Thoracic aorta (tissue), 2 donors: ENCODE measurements at regions not wholly inside any gene's neighbourhood (a gene's known extent, or its start where the extent isn't known, plus 50 kb on each side); places are given as distances from the start of the nearest gene placed in this dataset.

Source experiments
- ATAC-seq: fragments of 150-250 bp; one replicate; pipeline ENCODE4 v1.8.0; 2017; ENCODE audit warnings: low read depth; ENCODE audit not compliant: insufficient number of reproducible peaks, low FRiP score
- DNase-seq: peaks from one replicate; pipeline ENCODE4 v3.0.0-alpha.2; 2020; ENCODE audit warnings: low spot score
- H3K27ac ChIP-seq, 2 donors: fragments of 200-600 bp; sonication (generic); 1 replicate in 1 of 2; 2 replicates in 1 of 2; pipeline ENCODE4 v1.5.1; 2016; ENCODE audit warnings: mild to moderate bottlenecking in 2 of 2, moderate library complexity in 2 of 2
- H3K27me3 ChIP-seq: fragments of 200-600 bp; sonication (generic); replicated peaks from 2 replicates; pipeline ENCODE4 v1.6.0; 2016; ENCODE audit warnings: mild to moderate bottlenecking; ENCODE audit not compliant: insufficient read depth
- H3K36me3 ChIP-seq: fragments of 200-600 bp; sonication (generic); one replicate; pipeline ENCODE4 v1.5.1; 2016
- H3K4me1 ChIP-seq, 2 donors: fragments of 200-600 bp; sonication (generic); 1 replicate in 1 of 2; 2 replicates in 1 of 2; pipeline versions ENCODE4 v1.5.1 to v1.6.0; 2016; ENCODE audit warnings: low read depth in 2 of 2, mild to moderate bottlenecking in 1 of 2; ENCODE audit not compliant: control insufficient read depth in 1 of 2
- H3K4me3 ChIP-seq: fragments of 200-600 bp; sonication (generic); 2 replicates; pipeline ENCODE4 v1.5.1; 2016; ENCODE audit warnings: mild to moderate bottlenecking
- H3K9me3 ChIP-seq: fragments of 200-600 bp; sonication (generic); 2 replicates; pipeline ENCODE4 v1.5.1; 2016
- TF ChIP-seq, protein P1 (sequence below): fragments of 200-600 bp; sonication (generic); IDR thresholded peaks from one replicate; pipeline ENCODE4 v1.5.1; 2019; ENCODE audit warnings: antibody characterized with exemption

DNA sequence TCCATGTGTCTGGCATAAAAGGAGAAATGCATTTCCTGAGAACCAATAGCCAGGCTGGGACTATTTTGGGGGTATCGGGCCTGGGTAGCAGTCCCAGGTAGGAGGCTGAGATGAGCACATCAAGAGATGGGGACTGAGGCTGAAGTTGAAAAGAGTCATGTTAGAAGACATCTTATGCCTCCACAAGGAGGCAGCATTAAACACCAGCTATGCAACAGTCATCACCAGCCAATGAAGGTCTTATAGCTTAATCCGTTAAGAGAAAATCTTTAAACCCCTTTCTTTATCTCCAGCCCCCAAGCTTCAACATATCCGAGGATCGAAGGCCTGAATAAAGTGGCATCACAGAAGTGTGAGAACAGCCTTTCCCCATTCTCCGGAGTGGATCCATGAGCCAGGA, 640.7 kb upstream of the PTBP2 start:
- Histone ChIP-seq H3K9me3 (no peaks in the 10 kb centered on the region), H3K4me3 (no peak overlapping the region), H3K27ac (no peak overlapping the region), H3K27me3 (no peaks in the 10 kb centered on the region), H3K36me3 (no peaks in the 10 kb centered on the region), H3K4me1 (no peaks in the 10 kb centered on the region)
- DNase-seq (no peak), ATAC-seq (no peak)
- TF ChIP-seq, protein P1, sequence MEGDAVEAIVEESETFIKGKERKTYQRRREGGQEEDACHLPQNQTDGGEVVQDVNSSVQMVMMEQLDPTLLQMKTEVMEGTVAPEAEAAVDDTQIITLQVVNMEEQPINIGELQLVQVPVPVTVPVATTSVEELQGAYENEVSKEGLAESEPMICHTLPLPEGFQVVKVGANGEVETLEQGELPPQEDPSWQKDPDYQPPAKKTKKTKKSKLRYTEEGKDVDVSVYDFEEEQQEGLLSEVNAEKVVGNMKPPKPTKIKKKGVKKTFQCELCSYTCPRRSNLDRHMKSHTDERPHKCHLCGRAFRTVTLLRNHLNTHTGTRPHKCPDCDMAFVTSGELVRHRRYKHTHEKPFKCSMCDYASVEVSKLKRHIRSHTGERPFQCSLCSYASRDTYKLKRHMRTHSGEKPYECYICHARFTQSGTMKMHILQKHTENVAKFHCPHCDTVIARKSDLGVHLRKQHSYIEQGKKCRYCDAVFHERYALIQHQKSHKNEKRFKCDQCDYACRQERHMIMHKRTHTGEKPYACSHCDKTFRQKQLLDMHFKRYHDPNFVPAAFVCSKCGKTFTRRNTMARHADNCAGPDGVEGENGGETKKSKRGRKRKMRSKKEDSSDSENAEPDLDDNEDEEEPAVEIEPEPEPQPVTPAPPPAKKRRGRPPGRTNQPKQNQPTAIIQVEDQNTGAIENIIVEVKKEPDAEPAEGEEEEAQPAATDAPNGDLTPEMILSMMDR = no peak

DNA sequence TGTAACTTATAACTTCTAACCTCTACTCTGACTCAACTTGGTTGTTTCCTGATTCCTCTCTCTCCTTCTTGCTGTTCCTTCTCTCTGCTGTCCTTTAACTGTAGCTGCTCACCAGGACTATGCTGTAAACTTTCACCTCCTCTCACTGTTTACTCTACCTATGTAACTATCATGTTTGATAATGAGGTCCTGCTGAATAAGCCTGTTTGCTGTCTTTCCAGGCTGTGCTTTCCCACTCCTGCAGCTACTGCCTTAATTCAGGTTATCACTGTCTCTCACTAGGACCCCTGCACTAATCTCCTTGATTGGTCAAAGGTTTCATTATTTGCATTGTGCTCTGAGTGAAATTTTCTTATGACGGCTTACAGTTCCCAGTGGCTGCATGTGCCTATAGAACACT, 633.9 kb upstream of the PTBP2 start:
- Histone ChIP-seq H3K36me3 (no peaks in the 10 kb centered on the region), H3K4me3 (no peak overlapping the region), H3K27ac (no peak overlapping the region), H3K4me1 (no peaks in the 10 kb centered on the region), H3K27me3 (no peaks in the 10 kb centered on the region), H3K9me3 (no peaks in the 10 kb centered on the region)
- ATAC-seq (no peak), DNase-seq (no peak)
- TF ChIP-seq, protein P1 = no peak

DNA sequence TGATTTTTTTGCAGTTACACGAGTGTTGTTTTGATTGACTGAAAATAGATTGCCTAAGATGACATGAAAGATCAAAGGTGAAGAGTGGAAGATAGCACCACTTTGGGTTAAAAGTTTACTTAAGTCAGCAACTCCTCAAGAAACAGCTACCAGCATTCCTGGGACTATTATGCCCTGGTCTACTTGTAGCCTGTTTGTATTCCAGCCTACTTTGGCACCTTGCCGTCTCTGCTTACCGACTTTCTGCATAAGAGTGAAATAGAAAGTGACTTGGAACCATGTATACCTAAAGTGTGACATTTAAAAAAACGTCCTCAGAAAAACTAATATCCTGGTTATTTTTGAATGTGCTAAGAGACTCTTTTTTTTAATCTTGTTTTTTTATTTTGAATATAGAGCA, 631.5 kb upstream of the PTBP2 start:
- Histone ChIP-seq H3K27ac (no peak overlapping the region), H3K4me3 (no peak overlapping the region), H3K27me3 (no peaks in the 10 kb centered on the region), H3K9me3 (no peaks in the 10 kb centered on the region), H3K36me3 (no peaks in the 10 kb centered on the region), H3K4me1 (no peaks in the 10 kb centered on the region)
- DNase-seq = no peak
- TF ChIP-seq, protein P1 = no peak
- ATAC-seq = no peak

DNA sequence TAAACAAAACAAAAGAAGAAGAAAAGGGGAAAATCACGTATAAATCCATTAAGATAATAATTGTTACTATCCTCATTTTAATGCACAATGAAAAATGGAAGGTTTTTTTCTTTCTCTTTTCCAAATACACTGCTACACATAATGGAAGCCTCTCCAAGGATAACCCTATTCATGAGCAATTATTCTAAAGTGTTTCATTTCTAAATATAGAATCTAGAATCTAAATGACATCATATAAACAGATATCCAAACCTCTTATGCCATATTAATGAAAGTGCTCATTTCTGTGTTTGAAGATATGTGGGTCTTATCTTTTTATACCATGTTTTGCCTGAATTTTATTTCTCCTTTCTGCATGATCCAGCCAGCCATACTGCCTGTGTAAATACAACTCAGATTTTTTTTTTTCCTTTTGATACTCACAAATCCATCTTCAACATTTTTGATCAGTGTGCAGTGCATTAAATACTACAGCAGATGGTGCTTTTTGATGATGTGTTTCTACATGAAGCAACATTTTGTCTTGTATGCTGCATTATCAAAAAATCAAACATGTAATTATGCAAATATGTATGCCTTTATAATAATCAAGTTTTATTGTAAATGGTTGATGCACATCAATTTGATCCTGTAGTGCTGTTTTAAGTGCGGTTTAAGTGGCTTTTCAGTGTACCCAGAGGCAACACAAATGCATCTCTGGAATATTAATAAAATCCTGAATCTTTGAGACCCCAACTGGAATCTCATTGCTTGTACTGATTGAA, 625.6 kb upstream of the PTBP2 start:
- Histone ChIP-seq H3K27me3 (no peaks in the 10 kb centered on the region), H3K27ac (no peak overlapping the region), H3K36me3 (no peaks in the 10 kb centered on the region), H3K9me3 (no peaks in the 10 kb centered on the region), H3K4me3 (no peak overlapping the region), H3K4me1 (no peaks in the 10 kb centered on the region)
- TF ChIP-seq, protein P1 = no peak
- DNase-seq (no peak), ATAC-seq (no peak)

DNA sequence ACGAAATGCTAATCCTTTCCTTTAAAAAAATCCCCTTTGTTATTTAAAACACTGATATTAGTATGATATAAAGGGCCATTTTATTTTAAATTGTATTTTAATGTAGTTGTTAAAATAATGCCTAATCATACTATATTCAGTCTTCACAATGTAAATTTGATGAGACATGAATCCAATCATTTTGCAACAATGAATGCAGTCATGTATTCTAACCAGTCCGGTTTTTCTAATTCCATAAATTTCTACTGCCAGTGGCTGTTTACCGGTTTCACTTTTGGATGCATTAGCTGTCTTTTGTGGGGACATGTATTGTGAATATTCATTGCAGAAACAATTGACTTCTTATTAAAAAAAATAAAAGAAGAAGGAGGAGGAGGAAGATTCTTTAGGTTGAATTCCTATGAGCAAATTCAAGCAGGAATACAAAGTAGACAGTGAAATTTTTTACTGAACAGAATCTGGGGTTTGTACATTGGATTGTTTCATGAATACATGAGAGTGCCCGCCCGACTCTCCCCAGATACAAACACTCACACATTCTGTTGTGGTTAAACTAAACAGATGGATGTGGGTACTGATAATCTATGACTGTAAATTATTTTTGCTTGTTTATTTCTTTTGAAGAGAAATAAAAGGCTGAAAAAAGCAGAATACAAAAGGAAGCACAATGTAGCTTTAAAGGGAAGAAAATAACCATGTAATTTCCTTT, 624.8 kb upstream of the PTBP2 start:
- H3K9me3 ChIP-seq = no peaks in the 10 kb centered on the region
- TF ChIP-seq, protein P1 = no peak
- no peak overlapping the region for H3K4me3 ChIP-seq
- no peak for DNase-seq
- H3K4me1 ChIP-seq = no peaks in the 10 kb centered on the region
- H3K36me3 ChIP-seq = no peaks in the 10 kb centered on the region
- no peaks in the 10 kb centered on the region for H3K27me3 ChIP-seq
- ATAC-seq = no peak
- H3K27ac ChIP-seq = no peak overlapping the region
